Kidney epithelial cell (primary cell): ENCODE measurements at regions not wholly inside any gene's neighbourhood (a gene's known extent, or its start where the extent isn't known, plus 50 kb on each side); places are given as distances from the start of the nearest gene placed in this dataset.

Source experiments
- DNase-seq: peaks from one replicate; pipeline ENCODE4 v3.0.0-alpha.2; 2010; ENCODE audit warnings: low read depth
- H3K27me3 ChIP-seq: 2 replicates; pipeline ENCODE4 v1.6.0; 2011; ENCODE audit warnings: low read length; ENCODE audit not compliant: control insufficient read depth, insufficient read depth
- H3K36me3 ChIP-seq: 2 replicates; pipeline ENCODE4 v1.5.1; 2011; ENCODE audit warnings: low read length; ENCODE audit not compliant: control insufficient read depth, insufficient read depth
- H3K4me3 ChIP-seq: 2 replicates; pipeline ENCODE4 v1.5.1; 2011; ENCODE audit warnings: low read depth, mild to moderate bottlenecking, control low read depth, low read length
- CTCF ChIP-seq: IDR thresholded peaks from 2 replicates; pipeline ENCODE4 v1.5.1; 2011; ENCODE audit warnings: mild to moderate bottlenecking, moderate library complexity, low read length, control low read depth, inconsistent platforms; ENCODE audit not compliant: insufficient read depth, poor library complexity, severe bottlenecking

- DNase-seq = no peak
- H3K27me3 ChIP-seq = peaks cover 32% of the 10 kb centered on the region
- no peak for TF ChIP-seq CTCF
- no peak overlapping the region for H3K4me3 ChIP-seq
- H3K36me3 ChIP-seq = no peaks in the 10 kb centered on the region
Measured at GRCh38 chr22:19625331-19626041, 88.8 kb upstream of the SEPTIN5 start.

DNA sequence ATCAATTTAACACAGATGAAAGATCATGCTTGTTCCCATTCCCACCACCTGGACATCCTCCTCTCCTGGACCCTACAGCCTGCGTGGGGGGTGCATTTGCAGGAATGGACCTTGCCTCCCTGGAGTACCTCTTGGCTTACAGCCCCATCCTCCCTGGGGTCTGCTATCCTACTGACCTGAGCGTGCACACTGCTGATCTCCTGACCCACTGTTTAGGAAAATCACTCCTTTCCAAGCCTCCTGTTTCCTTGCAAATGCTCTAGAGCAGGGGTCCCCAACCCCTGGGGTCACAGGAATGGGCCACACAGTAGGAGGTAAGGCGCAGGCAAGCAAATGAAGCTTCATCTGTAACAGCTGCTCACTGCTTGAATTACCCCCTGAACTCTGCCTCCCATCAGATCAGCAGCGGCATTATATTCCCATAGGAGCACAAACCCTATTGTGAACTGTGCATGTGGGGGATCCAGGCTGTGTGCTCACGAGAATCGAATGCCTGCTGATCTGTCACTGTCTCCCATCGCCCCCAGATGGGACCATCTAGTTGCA, 88.2 kb upstream of the SEPTIN5 start:
- Histone ChIP-seq H3K27me3 (peaks cover 27% of the 10 kb centered on the region), H3K4me3 (no peak overlapping the region), H3K36me3 (no peaks in the 10 kb centered on the region)
- no peak for DNase-seq
- no peak for TF ChIP-seq CTCF

DNA sequence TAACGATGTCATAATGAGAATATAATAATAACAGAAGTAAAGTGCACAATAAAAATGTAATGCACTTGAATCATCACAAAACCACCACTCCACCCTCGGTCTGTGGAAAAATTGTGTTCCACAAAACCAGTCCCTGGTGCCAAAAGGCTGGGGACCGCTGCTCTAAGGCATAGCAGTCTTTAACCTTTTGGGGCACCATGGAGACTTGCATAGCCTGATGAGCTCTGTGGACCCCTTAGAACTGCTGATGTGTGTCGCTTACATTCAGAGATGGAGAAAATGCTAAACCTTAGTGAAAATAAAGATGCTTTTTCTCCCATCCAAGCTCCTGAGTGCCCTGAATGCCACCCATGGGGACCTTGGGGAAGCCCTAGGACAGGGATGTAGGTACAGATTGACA, 87.6 kb upstream of the SEPTIN5 start:
- H3K36me3 ChIP-seq = no peaks in the 10 kb centered on the region
- no peak for DNase-seq
- H3K27me3 ChIP-seq = peaks cover 25% of the 10 kb centered on the region
- TF ChIP-seq CTCF = no peak
- no peak overlapping the region for H3K4me3 ChIP-seq

DNA sequence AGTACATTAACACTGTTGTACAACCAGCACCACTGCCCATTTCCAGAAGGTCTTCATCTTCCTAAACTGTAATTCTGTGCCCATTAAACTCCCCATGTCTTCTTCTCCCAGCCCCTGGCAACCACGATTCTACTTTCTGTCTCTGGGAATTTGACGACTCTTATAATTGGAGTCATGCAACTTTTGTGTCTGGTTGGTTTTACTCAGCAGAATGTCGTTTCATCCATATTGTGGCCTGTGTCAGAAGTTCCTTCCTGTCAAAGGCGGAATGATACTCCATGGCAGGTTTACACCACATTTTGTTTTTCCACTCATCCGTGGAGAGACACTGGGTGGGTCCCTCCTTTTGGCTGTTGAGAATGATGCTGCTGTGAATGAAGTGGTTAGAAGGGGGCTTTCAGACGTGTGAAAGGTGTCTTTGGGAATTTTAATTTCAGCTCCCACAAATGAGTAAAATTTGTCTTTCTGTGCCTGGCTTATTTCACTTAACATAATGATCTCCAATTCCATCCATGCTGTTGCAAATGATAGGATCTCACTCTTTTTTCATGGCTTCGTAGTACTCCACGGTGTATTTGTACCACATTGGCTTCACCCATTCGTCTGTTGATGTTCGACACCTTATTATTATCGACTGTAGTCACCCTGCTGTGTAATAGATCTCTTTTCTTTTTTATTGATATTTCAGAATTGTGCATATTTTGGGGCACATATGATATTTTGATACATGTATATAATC, 86.1 kb upstream of the SEPTIN5 start:
- H3K4me3 ChIP-seq = no peak overlapping the region
- H3K27me3 ChIP-seq = peaks cover 14% of the 10 kb centered on the region
- no peak for TF ChIP-seq CTCF
- DNase-seq = no peak
- H3K36me3 ChIP-seq = no peaks in the 10 kb centered on the region

GRCh38 chr22:19629331-19629719, 85.0 kb upstream of the SEPTIN5 start:
- H3K27me3 ChIP-seq = peaks cover 14% of the 10 kb centered on the region
- no peak overlapping the region for H3K4me3 ChIP-seq
- no peak for DNase-seq
- no peaks in the 10 kb centered on the region for H3K36me3 ChIP-seq
- TF ChIP-seq CTCF = no peak
